CD8-positive, alpha-beta memory T cell (primary cell): ENCODE measurements at regions not wholly inside any gene's neighbourhood (a gene's known extent, or its start where the extent isn't known, plus 50 kb on each side); places are given as distances from the start of the nearest gene placed in this dataset.

ENCODE experiments used
- CTCF ChIA-PET: fragments of 350-600 bp; sonication (Branson Sonifier 250); formaldehyde crosslinking; loops from one replicate; lab custom pipeline; 2021; ENCODE audit warnings: antibody characterized with exemption; lab: Charles Lee
- POLR2A ChIA-PET: fragments of 350-600 bp; sonication (Branson Sonifier 250); formaldehyde crosslinking; loops from one replicate; lab custom pipeline; 2021; ENCODE audit warnings: antibody characterized with exemption; lab: Charles Lee
- DNase-seq, 5 donors: peaks; one replicate each; pipeline versions ENCODE4 v3.0.0 to v3.0.0-alpha.2; 2020 to 2022; ENCODE audit warnings: mixed read lengths in 1 of 5
- H3K27ac ChIP-seq: one replicate; pipeline ENCODE4 v1.7.0; 2013; ENCODE audit warnings: low read depth, mild to moderate bottlenecking, low read length, moderate library complexity
- H3K27me3 ChIP-seq: 2 replicates; pipeline ENCODE4 v1.7.0; 2013; ENCODE audit warnings: low read length, mild to moderate bottlenecking; ENCODE audit not compliant: insufficient read depth, poor library complexity, severe bottlenecking
- H3K36me3 ChIP-seq: 2 replicates; pipeline ENCODE4 v1.7.0; 2013; ENCODE audit warnings: mild to moderate bottlenecking, low read length, moderate library complexity; ENCODE audit not compliant: insufficient read depth
- H3K4me1 ChIP-seq: 2 replicates; pipeline ENCODE4 v1.7.0; 2013; ENCODE audit warnings: mild to moderate bottlenecking, low read length, moderate library complexity; ENCODE audit not compliant: insufficient read depth
- H3K4me3 ChIP-seq: 2 replicates; pipeline ENCODE4 v1.7.0; 2013; ENCODE audit warnings: mild to moderate bottlenecking, low read length
- H3K9me3 ChIP-seq: 2 replicates; pipeline ENCODE4 v1.7.0; 2013; ENCODE audit warnings: mild to moderate bottlenecking, low read length
- H3K27ac Mint-ChIP-seq, 8 donors: one replicate each; pipeline ENCODE4 v1.8.0; 2020 to 2021; ENCODE audit warnings: mixed read lengths in 8 of 8, mild to moderate bottlenecking in 6 of 8, inconsistent platforms in 3 of 8, moderate library complexity in 3 of 8
- H3K27me3 Mint-ChIP-seq, 2 donors: one replicate each; pipeline ENCODE4 v1.8.0; 2020 to 2021; ENCODE audit warnings: mixed read lengths in 2 of 2, mild to moderate bottlenecking in 1 of 2, moderate library complexity in 1 of 2
- H3K36me3 Mint-ChIP-seq, 3 donors: one replicate each; pipeline ENCODE4 v1.8.0; 2020 to 2021; ENCODE audit warnings: mixed read lengths in 3 of 3, inconsistent platforms in 1 of 3, mild to moderate bottlenecking in 1 of 3
- H3K4me1 Mint-ChIP-seq, 3 donors: one replicate each; pipeline ENCODE4 v1.8.0; 2020 to 2021; ENCODE audit warnings: mixed read lengths in 3 of 3, inconsistent platforms in 1 of 3, mild to moderate bottlenecking in 1 of 3
- H3K4me3 Mint-ChIP-seq, 7 donors: one replicate each; pipeline ENCODE4 v1.8.0; 2020 to 2021; ENCODE audit warnings: mixed read lengths in 7 of 7, mild to moderate bottlenecking in 6 of 7, moderate library complexity in 4 of 7, inconsistent platforms in 2 of 7
- H3K9me3 Mint-ChIP-seq, 5 donors: one replicate each; pipeline ENCODE4 v1.8.0; 2020 to 2022; ENCODE audit warnings: mixed read lengths in 5 of 5, mild to moderate bottlenecking in 3 of 5, moderate library complexity in 2 of 5, inconsistent platforms in 1 of 5

DNA sequence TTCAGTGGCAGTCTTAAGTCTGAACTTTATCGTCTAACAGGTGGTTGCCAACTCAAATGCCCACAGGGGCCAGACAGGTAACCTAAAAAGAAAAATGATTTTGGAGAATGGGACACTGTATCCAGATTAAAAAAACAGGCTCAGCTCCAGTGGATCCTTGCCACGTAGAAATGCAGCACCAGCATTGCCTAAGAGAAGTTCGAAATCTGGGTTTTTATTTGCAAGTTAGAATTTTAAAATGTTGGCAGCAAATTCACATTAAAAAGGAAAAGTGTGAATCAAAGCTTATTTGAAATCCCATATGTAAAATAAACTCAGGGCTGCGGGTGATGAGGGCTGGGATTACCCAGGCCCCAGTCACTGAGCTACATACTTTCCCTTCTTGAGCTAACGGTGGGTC, 408.5 kb upstream of the SUCLG2 start:
- peaks cover 3 to 5% of the 10 kb centered on the region in 2 donors for H3K27me3 Mint-ChIP-seq
- Histone ChIP-seq H3K4me3 (no peak overlapping the region), H3K9me3 (no peaks in the 10 kb centered on the region), H3K27ac (no peak overlapping the region), H3K36me3 (no peaks in the 10 kb centered on the region), H3K4me1 (peaks cover 31% of the 10 kb centered on the region), H3K27me3 (no peaks in the 10 kb centered on the region)
- ChIA-PET CTCF (no interaction called here), POLR2A (no interaction called here)
- DNase-seq: no peak
- no peaks in the 10 kb centered on the region for H3K9me3 Mint-ChIP-seq
- H3K4me3 Mint-ChIP-seq: no peak overlapping the region
- H3K27ac Mint-ChIP-seq: no peak overlapping the region
- H3K36me3 Mint-ChIP-seq: peaks cover 0 to 25% (median 12%) of the 10 kb centered on the region in 3 donors
- peaks cover 36 to 46% (median 45%) of the 10 kb centered on the region in 3 donors for H3K4me1 Mint-ChIP-seq

GRCh38 chr3:68060910-68061309, 406.5 kb upstream of the SUCLG2 start:
- H3K27ac Mint-ChIP-seq: peak overlapping the region in 1 of 8 donors; percentile 24
- H3K4me1 Mint-ChIP-seq: peaks cover 54 to 66% (median 66%) of the 10 kb centered on the region in 3 donors
- no peak overlapping the region for H3K4me3 Mint-ChIP-seq
- H3K9me3 Mint-ChIP-seq: no peaks in the 10 kb centered on the region
- Histone ChIP-seq H3K27ac (no peak overlapping the region), H3K36me3 (no peaks in the 10 kb centered on the region), H3K9me3 (no peaks in the 10 kb centered on the region), H3K27me3 (no peaks in the 10 kb centered on the region), H3K4me1 (peaks cover 47% of the 10 kb centered on the region), H3K4me3 (no peak overlapping the region)
- H3K36me3 Mint-ChIP-seq: peaks cover 0 to 21% (median 11%) of the 10 kb centered on the region in 3 donors
- CTCF ChIA-PET: no interaction called here
- POLR2A ChIA-PET: no interaction called here
- DNase-seq: no peak
- no peaks in the 10 kb centered on the region for H3K27me3 Mint-ChIP-seq

- Mint-ChIP-seq H3K9me3 (no peaks in the 10 kb centered on the region), H3K27me3 (no peaks in the 10 kb centered on the region), H3K36me3 (peaks cover 0 to 21% (median 11%) of the 10 kb centered on the region in 3 donors), H3K4me3 (peak overlapping the region in 4 of 7 donors; percentile 33 to 65 (median 38)), H3K27ac (peak overlapping the region in 2 of 8 donors; percentile 24 to 60), H3K4me1 (peaks cover 58 to 71% (median 70%) of the 10 kb centered on the region in 3 donors)
- CTCF ChIA-PET: no interaction called here
- H3K36me3 ChIP-seq: no peaks in the 10 kb centered on the region
- H3K27ac ChIP-seq: no peak overlapping the region
- no peaks in the 10 kb centered on the region for H3K27me3 ChIP-seq
- H3K9me3 ChIP-seq: no peaks in the 10 kb centered on the region
- no peak for DNase-seq
- POLR2A ChIA-PET: no interaction called here
- peaks cover 50% of the 10 kb centered on the region for H3K4me1 ChIP-seq
- no peak overlapping the region for H3K4me3 ChIP-seq
Measured at GRCh38 chr3:68060191-68060590, 405.8 kb upstream of the SUCLG2 start.

DNA sequence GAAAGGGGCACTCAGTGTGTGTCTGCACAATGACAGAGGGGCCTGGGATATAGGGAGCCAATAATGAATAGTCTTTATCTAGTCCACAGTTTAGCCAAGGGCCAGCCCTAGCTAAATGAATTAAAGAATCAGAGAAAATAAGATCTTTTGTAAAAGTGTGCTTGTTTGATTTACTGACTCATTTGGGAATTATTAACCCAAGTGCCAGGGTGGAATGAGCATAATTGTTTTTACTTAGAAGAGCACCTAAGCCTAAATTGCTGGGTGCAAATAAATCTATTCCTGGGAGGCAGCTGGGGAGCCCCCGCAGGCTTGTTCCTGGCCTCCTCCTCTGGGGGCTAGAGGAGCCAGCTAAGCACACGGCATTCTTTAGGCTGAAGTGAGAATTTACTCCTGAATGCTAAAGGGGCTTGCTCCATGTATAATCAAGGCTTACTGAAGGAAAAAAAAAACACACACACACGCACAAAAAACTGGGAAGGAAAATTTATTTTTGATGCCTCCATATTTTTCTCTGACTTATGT, 405.3 kb upstream of the SUCLG2 start:
- peaks cover 60 to 71% (median 70%) of the 10 kb centered on the region in 3 donors for H3K4me1 Mint-ChIP-seq

GRCh38 chr3:68057637-68058320, 403.4 kb upstream of the SUCLG2 start:
- Histone ChIP-seq H3K4me1 (peaks cover 50% of the 10 kb centered on the region), H3K36me3 (no peaks in the 10 kb centered on the region), H3K27me3 (no peaks in the 10 kb centered on the region), H3K4me3 (peak overlapping the region; percentile 29), H3K27ac (no peak overlapping the region), H3K9me3 (no peaks in the 10 kb centered on the region)
- Mint-ChIP-seq H3K4me1 (peaks cover 60 to 71% (median 70%) of the 10 kb centered on the region in 3 donors), H3K27me3 (no peaks in the 10 kb centered on the region), H3K9me3 (no peaks in the 10 kb centered on the region), H3K27ac (peak overlapping the region; percentile 16 to 93 (median 76)), H3K4me3 (peak overlapping the region; percentile 65 to 83 (median 76)), H3K36me3 (peaks cover 0 to 21% (median 11%) of the 10 kb centered on the region in 3 donors)
- DNase-seq: peak; percentile 23 to 92 (median 78)
- ChIA-PET POLR2A (no interaction called here), CTCF (interaction anchor here (0.8 to 1.2 kb wide), 5 partner anchors 8 to 110 kb away, joined by 3 to 4 read pairs (median 3); a partner anchor contains a TSS)

More for the DNA sequence above, 405.3 kb upstream of the SUCLG2 start:
- POLR2A ChIA-PET: no interaction called here
- no peak overlapping the region for H3K27ac ChIP-seq
- Mint-ChIP-seq H3K27me3 (no peaks in the 10 kb centered on the region), H3K27ac (peak overlapping the region in 2 of 8 donors; percentile 60 to 78), H3K9me3 (no peaks in the 10 kb centered on the region), H3K36me3 (peaks cover 0 to 21% (median 11%) of the 10 kb centered on the region in 3 donors), H3K4me3 (peak overlapping the region in 3 of 7 donors; percentile 33 to 42 (median 38))
- peaks cover 50% of the 10 kb centered on the region for H3K4me1 ChIP-seq
- H3K36me3 ChIP-seq: no peaks in the 10 kb centered on the region
- CTCF ChIA-PET: no interaction called here
- no peaks in the 10 kb centered on the region for H3K27me3 ChIP-seq
- H3K9me3 ChIP-seq: no peaks in the 10 kb centered on the region
- no peak overlapping the region for H3K4me3 ChIP-seq
- no peak for DNase-seq

GRCh38 chr3:68056556-68056955, 402.1 kb upstream of the SUCLG2 start:
- H3K36me3 ChIP-seq: no peaks in the 10 kb centered on the region
- peak overlapping the region in 6 of 8 donors; percentile 15 to 93 (median 82) for H3K27ac Mint-ChIP-seq
- ChIA-PET CTCF (no interaction called here), POLR2A (no interaction called here)
- H3K27me3 Mint-ChIP-seq: no peaks in the 10 kb centered on the region
- H3K9me3 Mint-ChIP-seq: no peaks in the 10 kb centered on the region
- peaks cover 56 to 61% (median 59%) of the 10 kb centered on the region in 3 donors for H3K4me1 Mint-ChIP-seq
- peak overlapping the region in 1 of 7 donors; percentile 3 for H3K4me3 Mint-ChIP-seq
- peaks cover 47% of the 10 kb centered on the region for H3K4me1 ChIP-seq
- H3K27ac ChIP-seq: no peak overlapping the region
- H3K9me3 ChIP-seq: no peaks in the 10 kb centered on the region
- no peak for DNase-seq
- peaks cover 0 to 18% (median 10%) of the 10 kb centered on the region in 3 donors for H3K36me3 Mint-ChIP-seq
- no peaks in the 10 kb centered on the region for H3K27me3 ChIP-seq
- H3K4me3 ChIP-seq: no peak overlapping the region

DNA sequence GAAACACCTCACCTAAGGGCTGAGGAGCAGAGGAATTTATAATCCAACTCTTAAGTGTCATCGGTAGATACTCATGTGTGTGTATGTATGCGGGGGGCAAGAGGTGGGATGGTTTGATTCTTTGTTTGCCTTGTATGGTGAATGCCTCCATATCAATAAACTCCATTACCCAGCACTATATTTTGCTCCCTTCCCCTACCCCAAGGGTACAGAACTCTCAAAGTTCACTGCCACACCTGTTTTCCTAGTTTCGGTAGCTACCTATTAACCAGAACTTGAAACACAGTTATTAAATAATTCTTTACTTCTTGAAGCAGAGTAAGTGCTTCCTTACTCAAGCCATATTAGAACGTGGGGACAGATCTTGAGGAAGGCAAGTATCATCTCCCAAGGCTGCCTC, 400.8 kb upstream of the SUCLG2 start:
- no peaks in the 10 kb centered on the region for H3K9me3 Mint-ChIP-seq
- peaks cover 45 to 48% (median 46%) of the 10 kb centered on the region in 3 donors for H3K4me1 Mint-ChIP-seq
- Histone ChIP-seq H3K9me3 (no peaks in the 10 kb centered on the region), H3K27me3 (no peaks in the 10 kb centered on the region), H3K4me3 (no peak overlapping the region), H3K27ac (no peak overlapping the region), H3K4me1 (peaks cover 42% of the 10 kb centered on the region), H3K36me3 (no peaks in the 10 kb centered on the region)
- no peaks in the 10 kb centered on the region for H3K27me3 Mint-ChIP-seq
- DNase-seq: no peak
- CTCF ChIA-PET: no interaction called here
- H3K4me3 Mint-ChIP-seq: peak overlapping the region in 1 of 7 donors; percentile 23
- H3K27ac Mint-ChIP-seq: no peak overlapping the region
- POLR2A ChIA-PET: no interaction called here
- H3K36me3 Mint-ChIP-seq: peaks cover 0 to 11% (median 5%) of the 10 kb centered on the region in 3 donors

- CTCF ChIA-PET: no interaction called here
- Histone ChIP-seq H3K27ac (no peak overlapping the region), H3K4me3 (no peak overlapping the region), H3K27me3 (no peaks in the 10 kb centered on the region), H3K4me1 (no peaks in the 10 kb centered on the region), H3K9me3 (no peaks in the 10 kb centered on the region), H3K36me3 (no peaks in the 10 kb centered on the region)
- Mint-ChIP-seq H3K27me3 (peaks cover 0 to 5% of the 10 kb centered on the region in 2 donors), H3K36me3 (peaks cover 0 to 8% (median 0%) of the 10 kb centered on the region in 3 donors), H3K9me3 (no peaks in the 10 kb centered on the region), H3K27ac (no peak overlapping the region), H3K4me3 (no peak overlapping the region), H3K4me1 (peaks cover 0 to under 1% (median 0%) of the 10 kb centered on the region in 3 donors)
- POLR2A ChIA-PET: no interaction called here
- no peak for DNase-seq
Measured at GRCh38 chr3:68049776-68050175, 395.4 kb upstream of the SUCLG2 start.
